Right atrium auricular region (tissue), 2 donors: ENCODE measurements at regions not wholly inside any gene's neighbourhood (a gene's known extent, or its start where the extent isn't known, plus 50 kb on each side); places are given as distances from the start of the nearest gene placed in this dataset.

Source experiments
- DNase-seq: peaks from one replicate; pipeline ENCODE4 v3.0.0-alpha.2; 2019; ENCODE audit warnings: low spot score
- H3K27ac ChIP-seq, 2 donors: fragments of 200-600 bp; sonication (generic); 1 replicate in 1 of 2; 2 replicates in 1 of 2; pipeline ENCODE4 v1.5.1; 2016 to 2019
- H3K27me3 ChIP-seq, 2 donors: fragments of 200-600 bp; sonication (generic); one replicate each; pipeline versions ENCODE4 v1.5.1 to v1.6.0; 2017 to 2019
- H3K36me3 ChIP-seq: fragments of 200-600 bp; sonication (generic); one replicate; pipeline ENCODE4 v1.5.1; 2016
- H3K4me1 ChIP-seq, 2 donors: fragments of 200-600 bp; sonication (generic); one replicate each; pipeline versions ENCODE4 v1.5.1 to v1.6.0; 2017 to 2019
- H3K4me3 ChIP-seq, 2 donors: fragments of 200-600 bp; sonication (generic); 1 replicate in 1 of 2; 2 replicates in 1 of 2; pipeline ENCODE4 v1.5.1; 2017 to 2019; ENCODE audit warnings: mild to moderate bottlenecking in 1 of 2, moderate library complexity in 1 of 2
- H3K9me3 ChIP-seq, 2 donors: fragments of 200-600 bp; sonication (generic); one replicate each; pipeline ENCODE4 v1.5.1; 2019
- TF ChIP-seq, protein P1 (sequence below), 2 donors: fragments of 200-600 bp; sonication (generic); IDR thresholded peaks; one replicate each; pipeline ENCODE4 v1.5.1; 2019; ENCODE audit warnings: antibody characterized with exemption in 2 of 2

DNA sequence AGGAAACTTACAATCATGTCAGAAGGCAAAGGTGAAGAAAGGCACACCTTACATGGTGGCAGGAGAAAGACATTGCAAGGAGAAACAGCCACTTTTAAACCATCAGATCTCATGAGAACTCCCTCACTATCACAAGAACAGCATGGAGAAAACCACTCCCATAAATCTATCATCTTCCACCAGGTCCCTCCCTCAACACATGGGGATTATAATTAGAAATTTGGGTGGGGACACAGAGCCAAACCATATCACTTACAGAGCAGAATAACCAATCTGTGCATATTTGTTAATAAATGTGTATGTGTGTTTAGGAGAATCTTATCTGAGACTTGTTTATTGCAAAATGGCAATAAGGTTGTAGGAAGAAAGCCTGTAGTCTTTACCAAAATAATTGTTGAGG is 205.2 kb upstream of the ANO3 start:
- TF ChIP-seq, protein P1, sequence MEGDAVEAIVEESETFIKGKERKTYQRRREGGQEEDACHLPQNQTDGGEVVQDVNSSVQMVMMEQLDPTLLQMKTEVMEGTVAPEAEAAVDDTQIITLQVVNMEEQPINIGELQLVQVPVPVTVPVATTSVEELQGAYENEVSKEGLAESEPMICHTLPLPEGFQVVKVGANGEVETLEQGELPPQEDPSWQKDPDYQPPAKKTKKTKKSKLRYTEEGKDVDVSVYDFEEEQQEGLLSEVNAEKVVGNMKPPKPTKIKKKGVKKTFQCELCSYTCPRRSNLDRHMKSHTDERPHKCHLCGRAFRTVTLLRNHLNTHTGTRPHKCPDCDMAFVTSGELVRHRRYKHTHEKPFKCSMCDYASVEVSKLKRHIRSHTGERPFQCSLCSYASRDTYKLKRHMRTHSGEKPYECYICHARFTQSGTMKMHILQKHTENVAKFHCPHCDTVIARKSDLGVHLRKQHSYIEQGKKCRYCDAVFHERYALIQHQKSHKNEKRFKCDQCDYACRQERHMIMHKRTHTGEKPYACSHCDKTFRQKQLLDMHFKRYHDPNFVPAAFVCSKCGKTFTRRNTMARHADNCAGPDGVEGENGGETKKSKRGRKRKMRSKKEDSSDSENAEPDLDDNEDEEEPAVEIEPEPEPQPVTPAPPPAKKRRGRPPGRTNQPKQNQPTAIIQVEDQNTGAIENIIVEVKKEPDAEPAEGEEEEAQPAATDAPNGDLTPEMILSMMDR (IDR thresholded peaks at IDR 0.05) = no peak

GRCh38 chr11:26127336-26127735 is 204.6 kb upstream of the ANO3 start:
- no peaks in the 10 kb centered on the region for H3K4me1 ChIP-seq
- no peaks in the 10 kb centered on the region for H3K27me3 ChIP-seq
- TF ChIP-seq, protein P1 (IDR thresholded peaks at IDR 0.05) = no peak
- H3K27ac ChIP-seq = no peak overlapping the region
- no peak for DNase-seq
- no peaks in the 10 kb centered on the region for H3K36me3 ChIP-seq
- no peaks in the 10 kb centered on the region for H3K9me3 ChIP-seq
- no peak overlapping the region for H3K4me3 ChIP-seq

More for the DNA sequence above, 205.2 kb upstream of the ANO3 start:
- DNase-seq = no peak
- Histone ChIP-seq H3K9me3 (no peaks in the 10 kb centered on the region), H3K4me3 (no peak overlapping the region), H3K27me3 (no peaks in the 10 kb centered on the region), H3K27ac (no peak overlapping the region), H3K36me3 (no peaks in the 10 kb centered on the region), H3K4me1 (no peaks in the 10 kb centered on the region)

GRCh38 chr11:26131406-26131805 is 200.5 kb upstream of the ANO3 start:
- TF ChIP-seq, protein P1 (IDR thresholded peaks at IDR 0.05) = no peak
- Histone ChIP-seq H3K36me3 (no peaks in the 10 kb centered on the region), H3K9me3 (no peaks in the 10 kb centered on the region), H3K4me3 (no peak overlapping the region), H3K4me1 (no peaks in the 10 kb centered on the region), H3K27ac (no peak overlapping the region), H3K27me3 (no peaks in the 10 kb centered on the region)
- no peak for DNase-seq

DNA sequence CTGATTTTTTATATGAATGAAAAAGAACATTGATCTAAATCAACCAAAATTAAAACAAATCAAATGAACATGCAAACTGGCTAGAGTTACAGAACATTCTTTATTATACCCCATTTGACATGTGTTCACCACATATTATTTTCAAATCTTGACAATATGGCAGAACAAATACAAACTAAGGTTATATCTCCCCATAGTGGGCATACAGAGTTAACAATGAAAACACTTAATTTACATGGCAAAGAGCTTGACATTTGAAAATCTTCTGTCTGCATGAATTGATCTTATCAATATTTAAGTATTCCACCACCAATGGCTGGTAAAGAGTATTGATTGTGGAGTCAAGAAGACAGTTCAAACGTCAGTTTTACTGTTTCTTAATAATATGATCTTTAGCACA is 197.9 kb upstream of the ANO3 start:
- TF ChIP-seq, protein P1 (IDR thresholded peaks at IDR 0.05) = no peak
- no peaks in the 10 kb centered on the region for H3K4me1 ChIP-seq
- H3K36me3 ChIP-seq = no peaks in the 10 kb centered on the region
- H3K9me3 ChIP-seq = no peaks in the 10 kb centered on the region
- H3K27ac ChIP-seq = no peak overlapping the region
- H3K27me3 ChIP-seq = no peaks in the 10 kb centered on the region
- H3K4me3 ChIP-seq = no peak overlapping the region
- no peak for DNase-seq

GRCh38 chr11:26134481-26135355 is 197.2 kb upstream of the ANO3 start:
- Histone ChIP-seq H3K27me3 (no peaks in the 10 kb centered on the region), H3K36me3 (no peaks in the 10 kb centered on the region), H3K27ac (no peak overlapping the region), H3K4me3 (no peak overlapping the region), H3K4me1 (no peaks in the 10 kb centered on the region), H3K9me3 (no peaks in the 10 kb centered on the region)
- TF ChIP-seq, protein P1 (IDR thresholded peaks at IDR 0.05) = peak in 1 of 2 donors; percentile 55
- DNase-seq = no peak
